HCT116 (cell line): ENCODE measurements at regions not wholly inside any gene's neighbourhood (a gene's known extent, or its start where the extent isn't known, plus 50 kb on each side); places are given as distances from the start of the nearest gene placed in this dataset.

Experiments
- CBX3 ChIP-seq: IDR thresholded peaks from 2 replicates; pipeline ENCODE4 v1.6.1; 2012; ENCODE audit warnings: low read depth
- CTCF ChIP-seq, 3 experiments: fragments of 200-600 bp in 1 of 3; sonication (generic) in 1 of 3; IDR thresholded peaks in 2 of 3; conservative IDR thresholded peaks in 1 of 3; 2 replicates each; pipeline ENCODE4 v1.5.1; 2012 to 2017; ENCODE audit warnings: low read depth in 2 of 3, low read length in 2 of 3, antibody characterized with exemption in 1 of 3, borderline replicate concordance in 1 of 3, control low read depth in 1 of 3, mild to moderate bottlenecking in 1 of 3, mixed read lengths in 1 of 3, mixed run types in 1 of 3, moderate library complexity in 1 of 3; ENCODE audit not compliant: insufficient read depth in 1 of 3
- EZH2 ChIP-seq: fragments of 200-600 bp; sonication (generic); IDR thresholded peaks from 2 replicates; pipeline ENCODE4 v1.6.1; 2017; ENCODE audit warnings: antibody characterized with exemption, mixed run types
- FOSL1 ChIP-seq: IDR thresholded peaks from 2 replicates; pipeline ENCODE4 v1.6.1; 2012; ENCODE audit warnings: low read depth
- JUND ChIP-seq: IDR thresholded peaks from 2 replicates; pipeline ENCODE4 v1.6.1; 2012
- POLR2A ChIP-seq: IDR thresholded peaks from 2 replicates; pipeline ENCODE4 v1.7.0; 2011; ENCODE audit warnings: borderline replicate concordance; ENCODE audit not compliant: insufficient read depth, insufficient read length; ENCODE audit errors: extremely low read depth
- POLR2AphosphoS5 ChIP-seq: IDR thresholded peaks from 2 replicates; pipeline ENCODE4 v1.6.1; 2011; ENCODE audit warnings: mild to moderate bottlenecking, low read depth, low read length, moderate library complexity
- REST ChIP-seq: IDR thresholded peaks from 2 replicates; pipeline ENCODE4 v1.6.1; 2012; ENCODE audit warnings: low read depth
- SIN3A ChIP-seq: IDR thresholded peaks from 2 replicates; pipeline ENCODE4 v1.6.1; 2012; ENCODE audit warnings: low read depth
- SP1 ChIP-seq: IDR thresholded peaks from 2 replicates; pipeline ENCODE4 v1.6.1; 2012; ENCODE audit warnings: low read depth
- YY1 ChIP-seq: IDR thresholded peaks from 2 replicates; pipeline ENCODE4 v1.6.1; 2011; ENCODE audit warnings: low read length, low read depth, moderate library complexity, mild to moderate bottlenecking; ENCODE audit not compliant: insufficient replicate concordance; ENCODE audit errors: extremely low read depth

- TF ChIP-seq JUND, result no peak
- no peak for TF ChIP-seq REST
- TF ChIP-seq CTCF (IDR thresholded peaks at IDR 0.05 in 2 of 3, conservative IDR thresholded peaks at IDR 0.05 in 1 of 3; ENCODE audit: borderline replicate concordance in 1 of 3, insufficient read depth in 1 of 3, low read depth in 2 of 3, low read length in 2 of 3), result no peak
- TF ChIP-seq POLR2A, result no peak
- TF ChIP-seq CBX3, result no peak
- TF ChIP-seq EZH2, result no peak
- no peak for TF ChIP-seq POLR2AphosphoS5
- TF ChIP-seq SP1, result no peak
- TF ChIP-seq FOSL1, result no peak
- TF ChIP-seq SIN3A, result no peak
- TF ChIP-seq YY1, result no peak
These were observed 433.0 kb upstream of the LMO3 start for GRCh38 chr12:17038923-17039322.
